ENCODE measurements at regions not wholly inside any gene's neighbourhood (a gene's known extent, or its start where the extent isn't known, plus 50 kb on each side); places are given as distances from the start of the nearest gene placed in this dataset.

DNA sequence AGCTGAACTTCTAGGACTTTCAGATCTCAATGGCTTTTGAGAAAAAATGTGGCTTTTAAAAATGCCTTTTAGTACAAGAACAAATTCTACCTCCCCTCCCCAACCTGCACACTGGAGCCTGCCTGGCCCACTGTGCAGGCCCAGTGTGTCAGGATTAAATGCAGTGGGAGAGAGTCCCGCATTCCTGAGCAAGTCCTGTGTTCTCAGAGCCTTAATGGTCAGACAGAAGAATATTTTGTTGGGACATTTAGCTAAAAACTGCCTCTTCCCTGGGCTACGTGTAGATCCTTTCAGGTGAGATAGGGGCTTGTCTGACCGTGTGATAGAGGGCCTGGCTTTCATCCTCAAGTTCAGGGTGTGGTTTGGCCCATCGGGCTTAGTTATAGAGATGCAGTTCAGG, 63.1 kb upstream of the ESRRB start:
- DNase-seq (ENCODE audit: low read depth), result no peak
- TF ChIP-seq, protein P1, sequence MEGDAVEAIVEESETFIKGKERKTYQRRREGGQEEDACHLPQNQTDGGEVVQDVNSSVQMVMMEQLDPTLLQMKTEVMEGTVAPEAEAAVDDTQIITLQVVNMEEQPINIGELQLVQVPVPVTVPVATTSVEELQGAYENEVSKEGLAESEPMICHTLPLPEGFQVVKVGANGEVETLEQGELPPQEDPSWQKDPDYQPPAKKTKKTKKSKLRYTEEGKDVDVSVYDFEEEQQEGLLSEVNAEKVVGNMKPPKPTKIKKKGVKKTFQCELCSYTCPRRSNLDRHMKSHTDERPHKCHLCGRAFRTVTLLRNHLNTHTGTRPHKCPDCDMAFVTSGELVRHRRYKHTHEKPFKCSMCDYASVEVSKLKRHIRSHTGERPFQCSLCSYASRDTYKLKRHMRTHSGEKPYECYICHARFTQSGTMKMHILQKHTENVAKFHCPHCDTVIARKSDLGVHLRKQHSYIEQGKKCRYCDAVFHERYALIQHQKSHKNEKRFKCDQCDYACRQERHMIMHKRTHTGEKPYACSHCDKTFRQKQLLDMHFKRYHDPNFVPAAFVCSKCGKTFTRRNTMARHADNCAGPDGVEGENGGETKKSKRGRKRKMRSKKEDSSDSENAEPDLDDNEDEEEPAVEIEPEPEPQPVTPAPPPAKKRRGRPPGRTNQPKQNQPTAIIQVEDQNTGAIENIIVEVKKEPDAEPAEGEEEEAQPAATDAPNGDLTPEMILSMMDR (IDR thresholded peaks at IDR 0.05; ENCODE audit: insufficient read depth, low read depth, low read length, missing control alignments), result no peak
- no peak overlapping the region for H3K4me3 ChIP-seq (ENCODE audit: low read depth, low read length)

DNA sequence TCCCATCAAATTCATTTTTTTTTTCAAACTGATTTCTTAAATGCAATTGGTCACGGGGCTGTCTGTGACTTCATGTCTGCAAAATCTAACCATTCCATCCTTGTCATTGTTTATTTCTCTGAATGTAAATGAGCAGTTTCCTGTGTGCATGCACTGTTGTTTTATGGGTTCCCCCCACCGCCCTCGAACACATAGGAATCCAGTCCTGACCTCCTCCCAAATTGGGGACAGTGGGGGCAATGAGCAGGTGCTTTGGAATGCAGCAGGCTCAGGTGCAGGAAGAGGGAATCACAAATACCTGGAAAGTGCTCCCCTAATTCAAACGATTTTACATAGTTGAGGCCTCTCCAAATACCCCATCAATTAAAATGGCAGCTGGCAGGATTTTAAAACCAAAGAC, 62.6 kb upstream of the ESRRB start:
- TF ChIP-seq, protein P1 (IDR thresholded peaks at IDR 0.05; ENCODE audit: insufficient read depth, low read depth, low read length, missing control alignments), result no peak
- DNase-seq (ENCODE audit: low read depth), result no peak

DNA sequence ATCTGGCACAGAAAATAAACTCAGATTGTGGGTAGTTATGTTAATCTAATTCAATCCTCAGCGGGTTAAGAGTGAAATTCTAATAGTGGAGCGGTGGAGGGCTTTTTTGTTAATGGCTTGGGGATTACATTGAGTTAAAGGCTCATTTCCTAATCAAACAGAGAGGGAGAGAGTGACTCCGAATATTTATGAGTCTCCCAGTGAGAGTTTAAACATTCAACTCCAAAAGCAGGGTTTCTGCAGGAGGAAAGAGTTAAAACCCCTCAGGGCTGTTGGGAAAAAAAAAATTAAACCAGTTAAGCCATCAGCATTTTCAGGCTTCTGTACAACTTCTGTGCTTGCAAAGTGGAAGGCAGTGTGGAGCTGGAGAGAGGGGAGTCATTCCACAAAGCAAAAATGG, 62.1 kb upstream of the ESRRB start:
- no peak for DNase-seq (ENCODE audit: low read depth)
- TF ChIP-seq, protein P1 (IDR thresholded peaks at IDR 0.05; ENCODE audit: insufficient read depth, low read depth, low read length, missing control alignments), result no peak

More for the DNA sequence above, 62.6 kb upstream of the ESRRB start:
- no peak overlapping the region for H3K4me3 ChIP-seq (ENCODE audit: low read depth, low read length)

DNA sequence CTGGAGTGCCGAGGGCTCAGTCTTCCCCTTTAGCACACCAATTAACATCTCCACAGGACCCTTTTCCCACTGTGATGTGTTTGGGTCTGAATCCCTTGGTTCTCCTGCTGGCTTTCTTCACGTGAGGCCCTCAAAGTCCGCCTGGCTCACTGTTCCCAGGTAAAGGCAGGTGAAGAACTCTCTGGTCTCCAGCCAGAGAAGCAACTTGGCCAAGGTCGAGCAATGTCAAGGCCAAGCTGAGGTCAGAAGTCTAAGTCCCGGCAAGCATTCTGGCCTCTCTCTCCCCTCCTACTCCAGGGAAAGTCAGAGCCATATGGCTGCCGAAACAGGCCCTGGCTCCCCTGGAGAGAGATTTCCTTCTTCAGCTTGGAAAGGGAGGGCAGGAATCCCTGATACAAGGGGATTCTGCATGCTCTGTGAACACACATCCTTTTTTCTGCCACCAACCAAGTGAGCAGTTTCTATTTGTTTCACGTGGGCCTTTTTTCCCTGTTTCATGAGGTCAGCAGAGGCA, 61.4 kb upstream of the ESRRB start:
- TF ChIP-seq, protein P1 (IDR thresholded peaks at IDR 0.05; ENCODE audit: insufficient read depth, low read depth, low read length, missing control alignments), result no peak
- no peak overlapping the region for H3K4me3 ChIP-seq (ENCODE audit: low read depth, low read length)

More for the DNA sequence above, 62.1 kb upstream of the ESRRB start:
- H3K4me3 ChIP-seq (ENCODE audit: low read depth, low read length), result no peak overlapping the region

DNA sequence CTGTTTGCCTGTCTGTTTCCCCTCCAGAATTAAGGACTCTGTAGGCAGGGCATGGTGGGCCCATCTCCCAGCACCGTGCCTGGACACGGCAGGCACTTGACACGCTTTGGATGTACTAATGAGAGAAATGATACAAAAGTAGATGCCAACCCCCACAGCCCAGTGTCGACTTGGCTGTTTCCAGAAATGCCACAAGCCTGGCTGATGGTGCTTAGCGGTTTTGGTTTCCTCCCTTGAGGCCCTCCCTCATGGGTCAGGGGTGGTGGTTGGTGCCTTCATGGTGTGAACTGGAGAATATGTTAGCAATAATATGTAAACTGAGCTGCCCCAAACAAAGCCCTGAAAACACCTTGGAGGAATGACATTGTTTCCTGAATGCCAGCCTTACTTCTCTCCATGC, 55.5 kb upstream of the ESRRB start:
- H3K4me3 ChIP-seq (ENCODE audit: low read depth, low read length), result no peak overlapping the region
- TF ChIP-seq, protein P1 (IDR thresholded peaks at IDR 0.05; ENCODE audit: insufficient read depth, low read depth, low read length, missing control alignments), result no peak
- DNase-seq (ENCODE audit: low read depth), result no peak

More for the DNA sequence above, 61.4 kb upstream of the ESRRB start:
- DNase-seq (ENCODE audit: low read depth), result no peak

DNA sequence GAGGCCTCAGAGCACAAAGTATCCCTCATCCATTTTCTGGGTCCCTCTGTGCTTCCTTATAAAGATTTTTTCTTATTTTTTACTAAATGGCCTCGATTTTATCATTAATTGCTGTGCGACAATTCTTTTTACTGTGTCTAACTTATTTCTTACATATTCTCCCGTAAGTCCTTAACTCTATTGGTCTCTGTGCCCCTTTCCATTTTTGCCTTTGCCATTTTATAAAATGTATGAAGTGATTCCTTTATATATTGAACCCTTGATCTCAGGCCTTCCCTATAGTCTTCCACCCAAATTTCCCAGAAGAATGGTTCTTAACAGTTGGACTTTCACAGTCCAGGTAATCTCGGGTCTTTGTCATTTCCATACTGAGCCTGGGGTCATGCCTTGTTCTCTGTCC, 55.0 kb upstream of the ESRRB start:
- H3K4me3 ChIP-seq (ENCODE audit: low read depth, low read length), result no peak overlapping the region
- TF ChIP-seq, protein P1 (IDR thresholded peaks at IDR 0.05; ENCODE audit: insufficient read depth, low read depth, low read length, missing control alignments), result no peak
- DNase-seq (ENCODE audit: low read depth), result no peak

DNA sequence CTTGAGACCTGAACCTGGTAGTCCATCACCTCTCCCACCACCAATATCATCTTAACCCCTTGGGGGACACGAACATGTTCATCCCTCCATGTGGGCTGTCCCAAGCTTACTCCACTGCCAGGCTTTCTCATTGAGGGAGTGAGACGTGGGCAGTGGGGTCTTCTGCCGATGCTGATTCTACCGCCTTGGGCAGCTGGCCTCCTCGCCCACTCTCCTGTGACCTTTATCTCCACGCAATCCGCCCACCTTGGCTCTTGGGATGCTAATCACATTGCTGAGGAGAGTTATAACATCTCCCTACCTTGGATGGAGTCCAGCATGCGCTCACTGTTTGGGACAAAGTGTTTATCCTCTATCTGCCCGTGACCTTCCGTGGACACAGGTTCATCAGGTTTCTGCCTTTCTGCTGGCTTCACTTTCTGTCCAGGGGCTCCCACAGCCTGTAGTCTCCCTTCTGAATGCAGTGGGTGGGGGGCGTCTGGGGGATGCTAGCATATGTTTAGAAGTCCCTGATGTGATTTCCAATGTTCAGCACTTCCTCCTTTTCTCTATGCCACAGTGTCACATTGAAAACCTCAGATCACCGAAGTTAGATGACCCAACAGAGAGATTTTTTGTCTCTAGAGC, 53.2 kb upstream of the ESRRB start:
- DNase-seq (ENCODE audit: low read depth), result no peak
- H3K4me3 ChIP-seq (ENCODE audit: low read depth, low read length), result no peak overlapping the region
- TF ChIP-seq, protein P1 (IDR thresholded peaks at IDR 0.05; ENCODE audit: insufficient read depth, low read depth, low read length, missing control alignments), result no peak
